ENCODE measurements at regions not wholly inside any gene's neighbourhood (a gene's known extent, or its start where the extent isn't known, plus 50 kb on each side); places are given as distances from the start of the nearest gene placed in this dataset.

GRCh38 chr5:126694403-126694802, 82.5 kb upstream of the LMNB1 start:
- H3K27me3 ChIP-seq (ENCODE audit: insufficient read depth, low read length), result no peaks in the 10 kb centered on the region
- H3K36me3 Mint-ChIP-seq (ENCODE audit: low read depth, unreplicated experiment), result no peaks in the 10 kb centered on the region
- H3K4me1 ChIP-seq (ENCODE audit: insufficient read depth, low read length), result no peaks in the 10 kb centered on the region
- H4K20me1 ChIP-seq (ENCODE audit: insufficient read depth, low read length), result no peaks in the 10 kb centered on the region
- H2AFZ ChIP-seq (ENCODE audit: low read depth, low read length), result no peak overlapping the region
- H3K4me1 Mint-ChIP-seq (ENCODE audit: low read depth, unreplicated experiment), result no peaks in the 10 kb centered on the region
- no peak overlapping the region for H3K27ac Mint-ChIP-seq (ENCODE audit: unreplicated experiment)
- H3K27ac ChIP-seq (ENCODE audit: low read depth, low read length), result no peak overlapping the region
- no peak overlapping the region for H3K4me3 Mint-ChIP-seq (ENCODE audit: unreplicated experiment)
- H3K9me3 Mint-ChIP-seq (ENCODE audit: unreplicated experiment), result no peaks in the 10 kb centered on the region
- no peak overlapping the region for H3K4me2 ChIP-seq (ENCODE audit: low read length)
- no peak for FAIRE-seq
- peaks cover 3% of the 10 kb centered on the region for H3K27me3 Mint-ChIP-seq (ENCODE audit: low read depth, unreplicated experiment)
- TF ChIP-seq EZH2 (IDR thresholded peaks at IDR 0.05; ENCODE audit: insufficient read depth, low read length), result no peak
- no peak for TF ChIP-seq CTCF (IDR thresholded peaks at IDR 0.05; ENCODE audit: insufficient read depth, low read depth, low read length)
- H3K4me3 ChIP-seq (ENCODE audit: insufficient read depth, low read depth, low read length), result no peak overlapping the region
- no peaks in the 10 kb centered on the region for H3K36me3 ChIP-seq (ENCODE audit: insufficient read depth, low read length)
- H3K9ac ChIP-seq (ENCODE audit: low read length), result no peak overlapping the region
- H3K9me3 ChIP-seq (ENCODE audit: insufficient read depth, low read depth, low read length), result no peaks in the 10 kb centered on the region
- no peaks in the 10 kb centered on the region for H3K79me2 ChIP-seq (ENCODE audit: insufficient read depth, low read length)
- DNase-seq (ENCODE audit: low read depth), result peak; percentile 39

- no peak overlapping the region for H3K4me2 ChIP-seq (ENCODE audit: low read length)
- H3K27ac Mint-ChIP-seq (ENCODE audit: unreplicated experiment), result no peak overlapping the region
- no peaks in the 10 kb centered on the region for H3K36me3 Mint-ChIP-seq (ENCODE audit: low read depth, unreplicated experiment)
- H3K27me3 ChIP-seq (ENCODE audit: insufficient read depth, low read length), result no peaks in the 10 kb centered on the region
- no peaks in the 10 kb centered on the region for H3K79me2 ChIP-seq (ENCODE audit: insufficient read depth, low read length)
- no peak overlapping the region for H3K9ac ChIP-seq (ENCODE audit: low read length)
- no peaks in the 10 kb centered on the region for H3K4me1 ChIP-seq (ENCODE audit: insufficient read depth, low read length)
- FAIRE-seq, result no peak
- H3K4me3 ChIP-seq (ENCODE audit: insufficient read depth, low read depth, low read length), result no peak overlapping the region
- H3K4me1 Mint-ChIP-seq (ENCODE audit: low read depth, unreplicated experiment), result no peaks in the 10 kb centered on the region
- no peak for TF ChIP-seq CTCF (IDR thresholded peaks at IDR 0.05; ENCODE audit: insufficient read depth, low read depth, low read length)
- H3K27me3 Mint-ChIP-seq (ENCODE audit: low read depth, unreplicated experiment), result no peaks in the 10 kb centered on the region
- DNase-seq (ENCODE audit: low read depth), result no peak
- no peaks in the 10 kb centered on the region for H3K9me3 ChIP-seq (ENCODE audit: insufficient read depth, low read depth, low read length)
- H4K20me1 ChIP-seq (ENCODE audit: insufficient read depth, low read length), result no peaks in the 10 kb centered on the region
- H3K36me3 ChIP-seq (ENCODE audit: insufficient read depth, low read length), result no peaks in the 10 kb centered on the region
- H3K27ac ChIP-seq (ENCODE audit: low read depth, low read length), result no peak overlapping the region
- H2AFZ ChIP-seq (ENCODE audit: low read depth, low read length), result no peak overlapping the region
- H3K9me3 Mint-ChIP-seq (ENCODE audit: unreplicated experiment), result no peaks in the 10 kb centered on the region
- no peak overlapping the region for H3K4me3 Mint-ChIP-seq (ENCODE audit: unreplicated experiment)
Measured at GRCh38 chr5:126695091-126695490, 81.8 kb upstream of the LMNB1 start.

- H3K27ac ChIP-seq (ENCODE audit: low read depth, low read length), result no peak overlapping the region
- no peaks in the 10 kb centered on the region for H3K79me2 ChIP-seq (ENCODE audit: insufficient read depth, low read length)
- no peaks in the 10 kb centered on the region for H3K27me3 Mint-ChIP-seq (ENCODE audit: low read depth, unreplicated experiment)
- H3K9ac ChIP-seq (ENCODE audit: low read length), result no peak overlapping the region
- FAIRE-seq (no peak), DNase-seq (ENCODE audit: low read depth) (no peak)
- H3K4me3 Mint-ChIP-seq (ENCODE audit: unreplicated experiment), result no peak overlapping the region
- H2AFZ ChIP-seq (ENCODE audit: low read depth, low read length), result no peak overlapping the region
- peaks cover 2% of the 10 kb centered on the region for H3K9me3 Mint-ChIP-seq (ENCODE audit: unreplicated experiment)
- H3K4me1 ChIP-seq (ENCODE audit: insufficient read depth, low read length), result no peaks in the 10 kb centered on the region
- TF ChIP-seq CTCF (IDR thresholded peaks at IDR 0.05; ENCODE audit: insufficient read depth, low read depth, low read length), result no peak
- no peak for TF ChIP-seq EZH2 (IDR thresholded peaks at IDR 0.05; ENCODE audit: insufficient read depth, low read length)
- no peaks in the 10 kb centered on the region for H3K36me3 Mint-ChIP-seq (ENCODE audit: low read depth, unreplicated experiment)
- no peak overlapping the region for H3K27ac Mint-ChIP-seq (ENCODE audit: unreplicated experiment)
- no peaks in the 10 kb centered on the region for H3K4me1 Mint-ChIP-seq (ENCODE audit: low read depth, unreplicated experiment)
- H3K4me2 ChIP-seq (ENCODE audit: low read length), result no peak overlapping the region
- H3K36me3 ChIP-seq (ENCODE audit: insufficient read depth, low read length), result no peaks in the 10 kb centered on the region
- H3K9me3 ChIP-seq (ENCODE audit: insufficient read depth, low read depth, low read length), result no peaks in the 10 kb centered on the region
- H4K20me1 ChIP-seq (ENCODE audit: insufficient read depth, low read length), result no peaks in the 10 kb centered on the region
- no peaks in the 10 kb centered on the region for H3K27me3 ChIP-seq (ENCODE audit: insufficient read depth, low read length)
- H3K4me3 ChIP-seq (ENCODE audit: insufficient read depth, low read depth, low read length), result no peak overlapping the region
Measured at GRCh38 chr5:126707080-126707479, 69.9 kb upstream of the LMNB1 start.

Measured in astrocyte (in vitro differentiated cells and primary cell).